Fibroblast of skin of scalp (primary cell): ENCODE measurements at regions not wholly inside any gene's neighbourhood (a gene's known extent, or its start where the extent isn't known, plus 50 kb on each side); places are given as distances from the start of the nearest gene placed in this dataset.
A peak's percentile ranks its signal among the peaks of the same experiment; 100 is the strongest.

Experiments used
- DNase-seq: peaks from one replicate; pipeline ENCODE4 v3.0.0-alpha.2; 2013

GRCh38 chr20:10724449-10725173 lies 50.8 kb upstream of the JAG1 start:
- DNase-seq: no peak

- no peak for DNase-seq
Measured at GRCh38 chr20:10728873-10729670, 55.3 kb upstream of the JAG1 start.

GRCh38 chr20:10729785-10730184 lies 56.0 kb upstream of the JAG1 start:
- no peak for DNase-seq

DNA sequence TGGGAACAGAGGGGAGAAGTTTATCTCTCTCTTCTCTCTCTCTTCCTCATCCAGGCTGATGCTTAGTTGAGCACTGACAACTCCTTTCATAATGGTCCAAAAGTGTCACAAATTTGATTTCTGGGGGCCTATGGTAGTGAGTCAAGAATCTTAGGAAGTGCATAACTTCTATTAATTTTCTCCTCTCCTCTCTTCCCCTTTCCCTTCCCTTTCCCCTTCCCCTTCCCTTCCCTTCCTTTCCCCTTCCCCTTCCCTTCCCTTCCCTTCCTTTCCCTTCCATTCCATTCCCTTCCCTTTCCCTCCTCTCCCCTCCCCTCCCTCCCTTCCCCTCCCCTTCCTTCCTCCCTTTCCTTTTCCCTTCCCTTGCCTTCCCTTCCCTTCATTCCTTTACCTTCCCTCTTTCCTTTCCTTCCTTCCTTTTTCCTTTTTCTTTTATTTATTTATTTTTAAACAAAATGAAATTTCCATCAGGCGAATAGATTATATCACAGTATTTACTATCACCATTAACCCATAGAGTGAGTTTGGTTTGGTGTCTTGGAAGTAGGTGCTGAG lies 56.9 kb upstream of the JAG1 start:
- DNase-seq: no peak

DNA sequence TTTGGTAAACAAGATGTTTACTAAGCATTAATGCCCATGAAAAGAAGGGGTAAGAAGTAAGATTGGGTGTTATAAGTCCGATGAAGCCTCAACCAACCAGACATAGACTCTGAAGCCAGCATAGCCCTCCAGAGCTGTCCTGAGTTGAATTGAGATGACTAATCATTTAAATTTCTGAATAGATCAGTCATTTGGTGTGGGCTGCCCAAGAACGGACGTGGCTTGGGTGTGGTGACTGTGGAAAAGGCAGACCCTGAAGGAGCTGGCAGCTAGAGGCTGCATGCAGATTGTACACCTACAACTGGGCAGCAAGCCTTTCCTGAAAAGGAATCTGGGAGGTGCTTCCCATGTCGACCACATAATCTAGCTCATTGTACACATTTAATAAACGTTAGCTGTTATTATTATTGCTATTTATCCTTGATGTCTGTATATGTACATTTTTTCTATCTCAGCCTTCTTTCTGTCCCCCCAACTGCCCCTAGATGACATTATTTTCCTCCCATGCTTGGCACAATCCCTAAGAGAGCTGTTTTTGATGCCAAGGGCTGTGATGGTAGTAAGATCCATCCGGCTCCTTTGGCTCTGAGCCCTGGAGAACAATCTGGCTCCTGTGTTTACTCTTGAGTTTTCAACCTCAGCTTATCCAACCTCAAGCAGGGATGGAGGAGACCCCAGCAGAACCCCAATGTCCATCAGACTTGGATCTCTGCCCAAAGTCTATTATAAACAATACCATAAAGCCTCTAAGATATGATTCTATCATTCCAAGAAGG lies 57.6 kb upstream of the JAG1 start:
- peak; percentile 72 for DNase-seq

GRCh38 chr20:10733122-10733521 lies 59.3 kb upstream of the JAG1 start:
- no peak for DNase-seq

GRCh38 chr20:10735195-10735949 lies 61.6 kb upstream of the JAG1 start:
- DNase-seq: no peak

DNA sequence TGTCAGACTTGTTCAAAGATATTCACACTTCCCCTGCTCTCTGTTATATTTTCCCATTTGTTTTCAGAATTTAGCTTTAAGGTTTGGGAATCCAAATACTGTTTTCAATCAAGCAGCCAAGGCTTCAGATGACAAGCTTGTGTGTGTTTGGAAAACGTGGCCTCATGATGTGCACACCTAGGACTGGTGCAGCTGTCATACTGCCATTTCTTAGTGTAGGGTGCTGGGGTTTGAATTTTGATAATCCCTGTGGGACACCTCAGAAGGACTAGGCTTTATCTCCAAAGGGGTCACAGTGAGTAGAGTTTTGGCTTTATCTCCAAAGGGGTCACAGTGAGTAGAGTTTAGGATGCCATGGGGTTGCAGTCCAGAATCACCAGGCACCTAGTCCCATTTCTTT lies 65.3 kb upstream of the JAG1 start:
- no peak for DNase-seq

DNA sequence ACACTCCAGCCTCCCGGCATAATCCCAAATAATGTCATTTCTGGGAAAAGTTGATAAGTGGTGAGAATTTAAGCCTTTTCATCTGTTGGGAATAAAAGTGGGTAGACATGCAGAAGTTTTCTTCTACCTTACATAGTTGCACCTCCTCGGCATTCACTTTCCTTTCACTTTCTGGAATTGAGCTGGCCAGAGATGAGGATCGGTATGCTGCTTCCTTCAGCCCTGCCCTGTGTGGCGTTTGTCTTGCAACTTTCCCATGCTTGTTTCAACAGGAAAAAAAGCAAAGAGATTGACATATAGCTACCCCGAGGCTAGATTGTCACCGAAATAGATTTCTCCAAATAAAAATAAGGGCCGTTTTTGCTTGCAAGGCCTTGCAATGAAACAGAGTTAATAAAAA lies 65.8 kb upstream of the JAG1 start:
- no peak for DNase-seq

- DNase-seq: peak; percentile 53
Measured at GRCh38 chr20:10741060-10741459, 67.3 kb upstream of the JAG1 start.

GRCh38 chr20:10745790-10746189 lies 72.0 kb upstream of the JAG1 start:
- DNase-seq: no peak

DNA sequence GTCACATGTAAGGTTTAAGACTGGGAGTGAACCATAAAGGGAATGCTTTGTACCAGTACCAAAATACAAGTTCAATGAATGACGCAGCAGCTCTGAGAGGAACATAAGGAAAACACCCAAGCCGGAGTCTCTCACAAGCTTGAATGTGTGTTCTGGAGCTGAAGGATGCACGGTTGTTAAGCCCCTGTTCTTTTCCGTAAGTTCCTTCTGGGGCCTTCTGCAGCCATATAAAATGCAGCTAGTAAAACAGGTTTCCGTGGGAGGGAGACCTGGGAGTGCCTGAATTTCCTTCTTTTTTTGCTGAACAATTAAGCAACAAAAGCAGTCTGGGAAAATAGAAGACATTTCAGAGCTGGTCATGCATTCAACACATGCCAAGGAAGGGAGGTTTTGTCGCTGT lies 73.2 kb upstream of the JAG1 start:
- no peak for DNase-seq

GRCh38 chr20:10749084-10749483 lies 75.3 kb upstream of the JAG1 start:
- DNase-seq: no peak

- DNase-seq: no peak
Measured at GRCh38 chr20:10752206-10752605, 78.4 kb upstream of the JAG1 start.

- no peak for DNase-seq
Measured at GRCh38 chr20:10754824-10755223, 81.0 kb upstream of the JAG1 start.

DNA sequence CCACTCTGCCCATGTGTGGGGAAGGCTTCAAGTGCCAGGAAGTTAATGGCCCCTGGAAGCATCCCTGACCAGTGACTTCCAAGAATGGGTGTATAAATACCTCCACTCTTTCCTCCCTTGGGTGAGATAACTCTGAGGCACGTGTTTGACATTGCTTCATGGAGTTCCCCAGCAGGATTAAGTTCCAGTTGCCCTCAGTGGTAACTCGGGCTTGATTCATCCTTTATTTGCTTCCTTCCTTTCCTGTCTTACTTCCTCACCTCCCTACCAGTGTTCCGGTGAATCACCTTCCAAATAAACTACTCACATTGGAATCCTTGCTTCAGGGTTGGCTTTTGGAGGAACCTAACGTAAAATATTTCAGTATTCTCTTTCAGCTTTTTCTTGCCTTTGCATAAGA lies 84.6 kb upstream of the JAG1 start:
- DNase-seq: no peak

GRCh38 chr20:10761232-10761631 lies 87.4 kb upstream of the JAG1 start:
- DNase-seq: peak; percentile 77

DNA sequence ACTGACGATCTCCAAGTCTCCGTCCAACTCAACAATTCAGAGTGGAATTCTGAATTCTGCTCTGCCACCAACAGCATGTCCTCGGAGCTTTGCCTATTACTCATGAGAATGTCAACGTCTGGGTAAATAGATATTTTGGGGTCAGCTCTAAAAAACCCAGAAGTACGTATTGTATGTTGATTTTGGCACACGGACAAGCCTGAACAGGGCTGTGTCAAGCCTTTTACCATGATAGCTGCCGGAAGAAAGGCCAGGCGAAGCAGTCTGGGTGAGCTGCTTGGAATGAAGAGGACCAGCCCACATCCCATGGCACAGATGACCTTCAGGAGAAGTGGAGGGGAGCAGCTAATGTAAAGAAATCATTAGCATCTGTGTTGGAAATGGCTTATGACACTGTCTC lies 88.0 kb upstream of the JAG1 start:
- DNase-seq: peak; percentile 87

DNA sequence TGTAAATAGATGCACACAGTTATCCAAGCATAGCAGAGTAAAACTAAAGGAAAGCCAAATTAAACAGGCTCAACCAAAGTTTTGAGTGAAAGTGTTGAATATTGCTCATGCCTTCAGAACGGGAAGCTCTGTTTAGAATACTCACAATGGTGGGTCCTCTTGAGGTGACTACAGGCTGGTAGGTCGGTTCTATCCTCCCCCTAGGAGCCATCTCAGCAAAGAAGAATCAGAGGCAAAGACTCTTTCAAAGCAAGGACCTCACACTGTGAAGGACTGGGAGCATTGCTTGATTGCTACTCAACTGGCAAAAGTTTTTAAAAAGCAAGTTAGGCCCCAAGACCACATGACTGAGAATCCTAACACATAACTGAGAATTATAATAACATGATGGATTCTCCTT lies 88.4 kb upstream of the JAG1 start:
- DNase-seq: no peak

- DNase-seq: peak; percentile 58
Measured at GRCh38 chr20:10763112-10763511, 89.3 kb upstream of the JAG1 start.

DNA sequence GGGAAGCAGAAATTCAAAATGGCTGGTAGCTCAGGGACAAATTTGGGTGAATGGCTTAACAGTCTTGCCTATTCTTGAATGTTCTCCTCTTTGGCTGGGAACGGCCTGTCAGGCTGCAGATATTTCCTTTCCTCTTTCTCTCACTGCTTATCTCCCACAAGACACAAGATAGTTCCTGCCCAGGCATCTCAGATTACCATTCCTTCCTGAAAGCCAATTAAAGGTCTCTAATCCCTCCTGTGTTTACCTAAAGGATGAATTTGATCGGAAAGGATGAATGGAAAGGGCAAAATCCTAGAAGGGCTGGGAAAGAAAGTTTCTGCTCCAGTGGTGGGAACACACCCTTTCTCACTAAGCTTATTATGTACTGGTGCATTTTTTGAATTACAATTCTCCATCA lies 95.9 kb upstream of the JAG1 start:
- DNase-seq: no peak

DNA sequence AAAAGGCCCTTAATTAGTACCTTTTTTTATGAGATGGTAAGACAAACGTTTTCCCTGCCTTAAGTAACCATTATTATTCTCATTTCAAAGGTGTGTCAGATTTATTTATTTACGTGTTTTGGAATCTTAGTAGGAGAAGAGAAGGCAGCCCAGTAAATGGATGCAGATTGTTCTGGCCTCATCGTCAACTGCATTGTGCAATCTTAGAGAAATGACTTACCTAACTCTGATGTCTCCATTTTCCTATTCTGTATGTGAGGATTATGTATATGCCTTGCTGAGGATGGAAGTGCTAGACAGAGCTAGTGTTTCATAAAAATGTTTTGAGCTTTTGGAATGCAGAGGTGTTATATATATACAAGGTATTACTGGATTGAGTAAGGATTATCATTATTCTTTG lies 97.0 kb upstream of the JAG1 start:
- DNase-seq: no peak
